Neuronal stem cell (in vitro differentiated cells): ENCODE measurements at regions not wholly inside any gene's neighbourhood (a gene's known extent, or its start where the extent isn't known, plus 50 kb on each side); places are given as distances from the start of the nearest gene placed in this dataset.
"Not testable (repeated sequence)": the region's sequence is repeated elsewhere in the genome, so short reads cannot be mapped to it uniquely, and the experiment has no call there.

ENCODE experiments used
- DNase-seq: peaks from one replicate; pipeline ENCODE4 v3.0.0-alpha.2; 2013; ENCODE audit warnings: low spot score
- H2AFZ ChIP-seq: one replicate; pipeline ENCODE4 v1.6.1; 2013; ENCODE audit warnings: mild to moderate bottlenecking, low read length, inconsistent platforms
- H2AK5ac ChIP-seq: 2 replicates; pipeline ENCODE4 v1.6.1; 2013; ENCODE audit warnings: low read depth, mild to moderate bottlenecking, inconsistent platforms, low read length, moderate library complexity, mixed read lengths
- H2BK120ac ChIP-seq: 2 replicates; pipeline ENCODE4 v1.6.1; 2013; ENCODE audit warnings: low read depth, mild to moderate bottlenecking, inconsistent platforms, low read length, moderate library complexity, mixed read lengths
- H2BK12ac ChIP-seq: one replicate; pipeline ENCODE4 v1.6.1; 2013; ENCODE audit warnings: low read length, inconsistent platforms
- H2BK15ac ChIP-seq: 2 replicates; pipeline ENCODE4 v1.6.1; 2013; ENCODE audit warnings: mild to moderate bottlenecking, low read length, inconsistent platforms, mixed read lengths
- H2BK5ac ChIP-seq: one replicate; pipeline ENCODE4 v1.6.1; 2013; ENCODE audit warnings: inconsistent platforms, mild to moderate bottlenecking, low read length, moderate library complexity
- H3K14ac ChIP-seq: one replicate; pipeline ENCODE4 v1.6.1; 2013; ENCODE audit warnings: low read length, inconsistent platforms
- H3K18ac ChIP-seq: 2 replicates; pipeline ENCODE4 v1.6.1; 2013; ENCODE audit warnings: low read length, inconsistent platforms
- H3K23ac ChIP-seq: 2 replicates; pipeline ENCODE4 v1.6.1; 2013; ENCODE audit warnings: low read depth, mild to moderate bottlenecking, mixed read lengths, low read length, inconsistent platforms; ENCODE audit not compliant: poor library complexity
- H3K27ac ChIP-seq: replicated peaks from 3 replicates; pipeline ENCODE4 v1.5.1; 2013; ENCODE audit warnings: low read length, inconsistent platforms
- H3K27me3 ChIP-seq, 3 experiments: 2 replicates each; pipeline ENCODE4 v1.6.1; 2013; ENCODE audit warnings: low read length in 3 of 3, mild to moderate bottlenecking in 2 of 3, inconsistent platforms in 1 of 3, low read depth in 1 of 3, mixed read lengths in 1 of 3, moderate library complexity in 1 of 3; ENCODE audit not compliant: control insufficient read depth in 3 of 3, insufficient read depth in 3 of 3
- H3K36me3 ChIP-seq, 2 donors: replicated peaks in 1 of 2; 2 replicates each; pipeline ENCODE4 v1.6.1; 2013; ENCODE audit warnings: low read length in 2 of 2; ENCODE audit not compliant: control insufficient read depth in 2 of 2, insufficient read depth in 2 of 2
- H3K4ac ChIP-seq: 2 replicates; pipeline ENCODE4 v1.6.1; 2013; ENCODE audit warnings: inconsistent platforms, mild to moderate bottlenecking, low read length, moderate library complexity
- H3K4me1 ChIP-seq, 2 donors: 1 replicate in 1 of 2; 2 replicates in 1 of 2; pipeline ENCODE4 v1.6.1; 2013; ENCODE audit warnings: low read length in 2 of 2, low read depth in 1 of 2; ENCODE audit not compliant: control insufficient read depth in 2 of 2, insufficient read depth in 1 of 2
- H3K4me2 ChIP-seq: one replicate; pipeline ENCODE4 v1.6.1; 2013; ENCODE audit warnings: mild to moderate bottlenecking, low read length, inconsistent platforms; ENCODE audit not compliant: insufficient read depth, poor library complexity, severe bottlenecking
- H3K4me3 ChIP-seq, 2 donors: 2 replicates each; pipeline ENCODE4 v1.5.1; 2013; ENCODE audit warnings: low read length in 2 of 2, mild to moderate bottlenecking in 2 of 2, inconsistent platforms in 1 of 2, moderate library complexity in 1 of 2
- H3K79me1 ChIP-seq: one replicate; pipeline ENCODE4 v1.6.1; 2013; ENCODE audit warnings: low read depth, mild to moderate bottlenecking, inconsistent platforms, low read length, moderate library complexity
- H3K9ac ChIP-seq: one replicate; pipeline ENCODE4 v1.6.1; 2013; ENCODE audit warnings: mild to moderate bottlenecking, low read depth, low read length, inconsistent platforms; ENCODE audit not compliant: poor library complexity
- H3K9me3 ChIP-seq, 2 donors: replicated peaks in 1 of 2; 2 replicates each; pipeline versions ENCODE3 to v1.6.1; 2013; ENCODE audit warnings: low read length in 2 of 2, mild to moderate bottlenecking in 2 of 2, inconsistent platforms in 1 of 2, low read depth in 1 of 2, mixed read lengths in 1 of 2, moderate library complexity in 1 of 2; ENCODE audit not compliant: control insufficient read depth in 2 of 2, insufficient read depth in 1 of 2
- H4K8ac ChIP-seq: one replicate; pipeline ENCODE4 v1.6.1; 2013; ENCODE audit warnings: low read depth, mild to moderate bottlenecking, inconsistent platforms, low read length, moderate library complexity
- H4K91ac ChIP-seq: one replicate; pipeline ENCODE4 v1.6.1; 2013; ENCODE audit warnings: low read length, low read depth, mild to moderate bottlenecking, inconsistent platforms; ENCODE audit not compliant: poor library complexity
- WGBS, 2 donors: extraction: QIAGEN DNeasy Blood & Tissue Kit; methylation state at CpG; one replicate each; pipeline ENCODE4 v1.1.7; 2013; ENCODE audit warnings: missing lambda C conversion rate in 2 of 2, mixed read lengths in 1 of 2; ENCODE audit not compliant: insufficient read length in 2 of 2, insufficient replicate concordance in 1 of 2; ENCODE audit errors: extremely low coverage in 2 of 2; 5-methylcytosine and 5-hydroxymethylcytosine counted together

DNA sequence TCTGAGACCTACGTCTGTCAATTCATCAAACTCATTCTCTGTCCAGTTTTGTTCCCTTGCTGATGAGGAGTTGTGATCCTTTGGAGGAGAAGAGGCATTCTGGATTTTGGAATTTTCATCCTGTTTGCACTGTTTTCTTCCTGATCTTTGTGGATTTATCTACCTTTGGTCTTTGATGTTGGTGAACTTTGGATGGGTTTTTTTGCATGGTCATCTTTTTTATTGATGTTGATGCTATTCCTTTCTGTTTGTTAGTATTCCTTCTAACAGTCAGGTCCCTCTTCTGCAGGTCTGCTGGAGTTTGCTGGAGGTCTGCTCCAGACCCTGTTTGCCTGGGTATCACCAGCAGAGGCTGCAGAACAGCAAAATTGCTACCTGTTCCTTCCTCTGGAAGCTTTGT, 322.2 kb downstream of the CCSER2 start:
- H3K4me2 ChIP-seq, H3K27ac ChIP-seq, H2BK5ac ChIP-seq, H2AK5ac ChIP-seq, H3K9ac ChIP-seq, H3K4me1 ChIP-seq, H3K23ac ChIP-seq, H2AFZ ChIP-seq, H2BK12ac ChIP-seq, H3K14ac ChIP-seq, DNase-seq, H3K9me3 ChIP-seq, H2BK15ac ChIP-seq, H4K8ac ChIP-seq, H3K27me3 ChIP-seq, H4K91ac ChIP-seq, H3K79me1 ChIP-seq, H3K4ac ChIP-seq, H3K18ac ChIP-seq, H3K4me3 ChIP-seq, H2BK120ac ChIP-seq, H3K36me3 ChIP-seq: not testable (repeated sequence)
- no CpG with 5 or more reads among the region's 1 CpG for WGBS, 2 donors

DNA sequence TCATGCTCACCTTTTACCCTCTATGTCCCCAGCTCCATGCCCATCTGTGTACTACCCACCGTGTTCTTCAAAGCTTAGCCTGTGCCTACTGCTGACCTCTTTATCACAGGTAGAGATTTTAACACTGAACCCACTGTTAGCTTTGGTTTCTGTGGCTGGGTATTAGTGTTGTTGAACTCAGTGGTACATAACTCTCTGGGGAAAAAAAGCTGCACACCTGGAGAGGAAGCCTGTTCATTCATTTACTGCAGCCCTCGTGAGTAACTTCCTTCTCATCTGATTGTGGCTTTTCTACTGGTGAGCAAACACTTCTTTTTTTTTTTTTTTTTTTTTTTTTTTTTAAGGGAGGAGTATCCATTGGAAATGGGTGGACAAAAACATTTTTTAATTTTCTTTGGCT, 326.3 kb downstream of the CCSER2 start:
- Histone ChIP-seq H2BK5ac (no peak overlapping the region), H2AFZ (no peak overlapping the region), H3K9ac (no peak overlapping the region), H3K14ac (no peak overlapping the region), H2BK12ac (no peak overlapping the region), H3K4me3 (no peak overlapping the region), H3K18ac (no peak overlapping the region), H3K23ac (no peak overlapping the region), H2AK5ac (no peak overlapping the region), H4K8ac (no peak overlapping the region), H3K27ac (no peak overlapping the region), H3K27me3 (no peaks in the 10 kb centered on the region), H3K36me3 (no peaks in the 10 kb centered on the region), H4K91ac (no peak overlapping the region), H2BK15ac (no peak overlapping the region), H3K79me1 (no peaks in the 10 kb centered on the region), H3K4ac (no peak overlapping the region), H3K4me2 (no peak overlapping the region), H2BK120ac (no peak overlapping the region), H3K4me1 (no peaks in the 10 kb centered on the region), H3K9me3 (no peaks in the 10 kb centered on the region)
- no peak for DNase-seq
- WGBS, 2 donors, result no CpG with 5 or more reads among the region's 2 CpGs

DNA sequence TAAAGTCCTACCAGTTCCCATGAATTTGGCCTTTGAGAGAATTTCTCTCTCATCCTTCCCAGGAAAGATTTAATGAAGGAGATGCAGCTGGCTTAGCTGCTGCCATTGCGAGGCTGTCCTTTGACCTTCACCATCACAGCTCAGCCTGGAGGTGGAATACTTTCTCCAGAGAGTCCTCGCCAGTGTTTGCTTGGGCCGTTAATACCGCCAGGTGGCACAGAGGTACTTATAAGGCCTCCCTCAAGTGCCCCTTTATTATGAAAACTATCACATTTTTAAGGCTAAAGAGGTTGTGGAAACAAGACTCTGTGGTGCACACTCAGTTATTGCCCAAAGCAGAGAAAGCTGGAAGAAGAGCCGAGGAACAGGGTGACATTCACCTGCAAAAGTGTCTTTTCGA, 330.6 kb downstream of the CCSER2 start:
- H3K4me1 ChIP-seq, result peaks cover 0 to 5% of the 10 kb centered on the region in 2 donors
- H3K14ac ChIP-seq, result no peak overlapping the region
- no peaks in the 10 kb centered on the region for H3K79me1 ChIP-seq
- H2BK12ac ChIP-seq, result no peak overlapping the region
- no peak overlapping the region for H2AK5ac ChIP-seq
- H2BK15ac ChIP-seq, result no peak overlapping the region
- H2BK5ac ChIP-seq, result no peak overlapping the region
- H3K18ac ChIP-seq, result no peak overlapping the region
- no peaks in the 10 kb centered on the region for H3K27me3 ChIP-seq
- no peak overlapping the region for H3K9ac ChIP-seq
- no peak overlapping the region for H4K8ac ChIP-seq
- H4K91ac ChIP-seq, result no peak overlapping the region
- H3K23ac ChIP-seq, result no peak overlapping the region
- H2BK120ac ChIP-seq, result no peak overlapping the region
- no peak overlapping the region for H3K4me3 ChIP-seq
- H3K27ac ChIP-seq, result no peak overlapping the region
- H2AFZ ChIP-seq, result no peak overlapping the region
- H3K4ac ChIP-seq, result no peak overlapping the region
- WGBS, 2 donors, result no CpG with 5 or more reads among the region's 6 CpGs
- no peaks in the 10 kb centered on the region for H3K36me3 ChIP-seq
- H3K9me3 ChIP-seq, result no peaks in the 10 kb centered on the region
- H3K4me2 ChIP-seq, result no peak overlapping the region
- no peak for DNase-seq

DNA sequence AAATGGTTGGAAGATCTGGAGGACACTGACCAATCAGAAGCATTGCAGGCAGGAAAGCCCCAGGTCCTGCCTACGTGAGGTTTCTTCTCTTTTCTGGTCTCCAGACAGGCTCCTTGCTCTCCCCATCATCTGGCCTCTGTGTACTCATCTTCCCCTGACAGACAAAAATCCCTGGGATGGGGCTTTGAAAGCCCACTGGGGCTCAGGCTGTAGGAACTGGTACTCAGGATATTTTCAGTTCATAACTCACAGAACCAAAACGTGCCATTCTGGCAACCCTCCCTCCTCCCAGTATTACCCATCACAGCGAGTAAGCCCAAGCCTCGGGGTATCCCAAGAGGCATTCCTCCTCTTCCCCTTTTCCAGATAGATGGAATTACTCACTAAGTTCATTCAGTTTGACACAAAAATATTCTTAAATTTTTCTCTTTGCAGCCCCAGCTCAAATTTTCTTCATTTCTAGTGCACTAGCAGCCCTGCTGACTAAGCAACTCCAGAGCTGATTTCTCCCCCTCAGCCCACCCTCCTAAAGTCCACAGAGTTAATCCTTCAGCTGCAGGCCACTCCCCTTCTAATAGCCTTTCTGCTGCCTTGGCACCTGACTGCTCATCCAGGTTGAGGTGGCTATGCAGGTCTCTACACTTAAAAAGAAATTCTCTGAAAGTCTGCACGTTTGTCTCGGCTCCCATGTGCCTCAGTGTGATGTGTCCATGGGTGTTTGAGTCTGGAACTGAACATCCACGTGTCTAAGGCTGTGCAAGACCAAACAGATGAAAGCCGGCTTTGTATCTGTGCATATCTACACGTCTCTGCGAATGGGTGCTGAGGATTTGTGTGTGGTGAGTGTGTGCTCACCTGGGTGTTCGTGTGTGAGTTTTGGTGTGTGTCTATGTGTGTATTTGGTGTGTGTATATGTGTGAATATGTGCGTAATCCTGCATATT, 331.4 kb downstream of the CCSER2 start:
- Histone ChIP-seq H2BK5ac (no peak overlapping the region), H4K8ac (no peak overlapping the region), H2BK120ac (no peak overlapping the region), H3K14ac (no peak overlapping the region), H2AFZ (no peak overlapping the region), H3K4me2 (no peak overlapping the region), H2AK5ac (no peak overlapping the region), H2BK15ac (no peak overlapping the region), H2BK12ac (no peak overlapping the region), H3K27ac (no peak overlapping the region), H3K23ac (no peak overlapping the region), H3K4me3 (no peak overlapping the region), H3K9me3 (no peaks in the 10 kb centered on the region), H3K79me1 (no peaks in the 10 kb centered on the region), H3K4me1 (peaks cover 0 to 5% of the 10 kb centered on the region in 2 donors), H4K91ac (no peak overlapping the region), H3K9ac (no peak overlapping the region), H3K18ac (no peak overlapping the region), H3K27me3 (no peaks in the 10 kb centered on the region), H3K4ac (no peak overlapping the region), H3K36me3 (no peaks in the 10 kb centered on the region)
- no peak for DNase-seq
- no CpG with 5 or more reads among the region's 12 CpGs for WGBS, 2 donors
